ENCODE measurements at regions not wholly inside any gene's neighbourhood (a gene's known extent, or its start where the extent isn't known, plus 50 kb on each side); places are given as distances from the start of the nearest gene placed in this dataset.

DNA sequence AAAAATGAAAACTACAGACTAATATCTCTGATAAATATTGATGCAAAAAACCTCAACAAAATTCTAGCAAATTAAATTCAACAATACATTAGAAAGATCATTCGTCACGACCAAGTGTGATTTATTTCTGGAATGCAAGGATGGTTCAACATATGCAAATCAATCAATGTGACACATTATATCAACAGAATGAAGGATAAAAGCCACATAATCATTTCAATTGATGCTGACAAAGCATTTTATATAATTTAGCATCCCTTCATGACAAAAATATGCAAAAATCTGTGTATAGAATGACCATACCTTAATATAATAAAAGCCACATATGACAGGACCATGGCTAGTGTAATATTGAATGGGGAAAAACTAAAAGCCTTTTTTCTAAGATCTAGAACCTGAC lies 457.2 kb upstream of the SPANXN1 start:
- no peak for DNase-seq (ENCODE audit: low read depth)

- DNase-seq (ENCODE audit: low read depth) = no peak
Observed at GRCh38 chrX:144791298-144791697, 456.0 kb upstream of the SPANXN1 start.

GRCh38 chrX:144798972-144799371 lies 448.3 kb upstream of the SPANXN1 start:
- no peak for DNase-seq (ENCODE audit: low read depth)

DNA sequence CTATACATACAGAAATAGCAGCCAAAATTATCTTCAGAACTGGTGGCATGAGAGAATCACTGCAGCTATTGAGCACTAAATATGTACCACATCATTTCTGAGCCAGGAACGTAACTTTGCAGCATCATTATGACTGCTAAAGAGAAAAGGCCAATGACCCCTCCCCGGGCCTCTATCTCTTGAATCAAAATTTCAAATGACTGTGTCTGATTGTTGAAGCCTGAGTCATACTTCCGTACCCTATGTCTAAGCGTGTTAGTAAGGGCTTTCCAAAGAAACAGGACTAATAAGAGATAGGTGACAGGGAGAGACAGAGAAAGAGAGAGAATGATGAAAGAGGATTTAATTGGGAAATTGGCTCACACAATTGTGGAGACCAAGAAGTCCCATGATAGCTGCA lies 445.5 kb upstream of the SPANXN1 start:
- no peak for DNase-seq (ENCODE audit: low read depth)

GRCh38 chrX:144809025-144809424 lies 438.3 kb upstream of the SPANXN1 start:
- no peak for DNase-seq (ENCODE audit: low read depth)

- DNase-seq (ENCODE audit: low read depth) = no peak
Observed at GRCh38 chrX:144810539-144810938, 436.8 kb upstream of the SPANXN1 start.

- no peak for DNase-seq (ENCODE audit: low read depth)
Observed at GRCh38 chrX:144819406-144819805, 427.9 kb upstream of the SPANXN1 start.

- no peak for DNase-seq (ENCODE audit: low read depth)
Observed at GRCh38 chrX:144840616-144841015, 406.7 kb upstream of the SPANXN1 start.

GRCh38 chrX:144849141-144849540 lies 398.2 kb upstream of the SPANXN1 start:
- no peak for DNase-seq (ENCODE audit: low read depth)

- DNase-seq (ENCODE audit: low read depth) = no peak
Observed at GRCh38 chrX:144896323-144896722, 351.0 kb upstream of the SPANXN1 start.

- DNase-seq (ENCODE audit: low read depth) = no peak
Observed at GRCh38 chrX:144901521-144901920, 345.8 kb upstream of the SPANXN1 start.

GRCh38 chrX:144916785-144917184 lies 330.5 kb upstream of the SPANXN1 start:
- no peak for DNase-seq (ENCODE audit: low read depth)

DNA sequence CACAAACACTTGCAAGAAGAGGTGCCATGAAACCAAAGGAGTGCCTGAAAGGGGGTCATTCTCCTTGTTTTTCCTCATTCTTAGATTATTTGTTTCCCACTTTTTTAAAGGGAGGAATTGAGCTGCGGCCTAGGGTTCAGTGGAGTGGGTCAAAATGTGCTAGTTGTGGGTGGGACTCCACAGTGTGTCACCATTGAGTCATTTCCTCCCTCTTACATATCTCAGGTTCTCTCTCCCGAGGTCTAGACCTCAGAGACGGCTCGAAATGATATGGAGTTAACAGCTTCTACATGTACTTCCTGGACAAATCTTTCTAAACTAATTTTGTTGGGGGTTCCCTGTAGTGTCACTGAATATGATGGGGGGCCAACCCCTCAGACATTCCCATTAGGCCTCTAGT lies 328.4 kb upstream of the SPANXN1 start:
- DNase-seq (ENCODE audit: low read depth) = no peak

DNA sequence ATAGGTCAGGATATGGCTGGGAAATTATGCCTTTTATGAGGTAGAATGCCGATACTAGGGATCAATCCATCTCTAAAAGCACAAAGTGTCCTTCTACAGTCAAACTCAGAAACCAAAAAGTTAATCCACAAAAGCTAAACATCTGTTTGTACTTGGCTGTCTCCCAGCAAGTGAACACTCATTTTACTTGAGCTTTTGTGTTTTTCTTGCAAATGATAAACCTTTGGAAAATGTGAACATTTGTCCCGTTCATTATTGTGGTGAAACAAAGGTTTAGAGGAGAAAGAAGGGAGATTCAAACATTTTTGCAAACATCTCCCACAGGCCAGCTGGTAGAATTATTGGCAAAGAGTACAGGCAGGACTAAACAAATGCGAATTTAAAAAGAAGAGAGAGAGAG lies 300.6 kb upstream of the SPANXN1 start:
- DNase-seq (ENCODE audit: low read depth) = peak; percentile 0
